Liver (tissue), 8 donors: ENCODE measurements at regions not wholly inside any gene's neighbourhood (a gene's known extent, or its start where the extent isn't known, plus 50 kb on each side); places are given as distances from the start of the nearest gene placed in this dataset.

Source experiments
- DNase-seq: peaks from one replicate; pipeline ENCODE4 v3.0.0-alpha.2; 2017; ENCODE audit warnings: low spot score
- H3K27ac ChIP-seq, 2 donors: one replicate each; pipeline ENCODE4 v1.7.0; 2013; ENCODE audit warnings: inconsistent platforms in 2 of 2, low read length in 2 of 2, control low read depth in 1 of 2, low read depth in 1 of 2, mild to moderate bottlenecking in 1 of 2
- H3K27me3 ChIP-seq, 4 donors: one replicate each; pipeline versions ENCODE4 v1.6.1 to v1.7.0; 2013; ENCODE audit warnings: low read length in 3 of 4, inconsistent platforms in 1 of 4, mild to moderate bottlenecking in 1 of 4, moderate library complexity in 1 of 4; ENCODE audit not compliant: control insufficient read depth in 4 of 4, insufficient read depth in 4 of 4
- H3K36me3 ChIP-seq, 4 donors: one replicate each; pipeline versions ENCODE4 v1.6.1 to v1.7.0; 2013; ENCODE audit warnings: low read length in 3 of 4, mild to moderate bottlenecking in 3 of 4, low read depth in 1 of 4, moderate library complexity in 1 of 4; ENCODE audit not compliant: control insufficient read depth in 4 of 4, insufficient read depth in 3 of 4
- H3K4me1 ChIP-seq, 4 donors: one replicate each; pipeline versions ENCODE4 v1.6.1 to v1.7.0; 2013; ENCODE audit warnings: low read length in 3 of 4, mild to moderate bottlenecking in 3 of 4, moderate library complexity in 1 of 4; ENCODE audit not compliant: control insufficient read depth in 4 of 4, insufficient read depth in 4 of 4
- H3K4me3 ChIP-seq, 3 donors: one replicate each; pipeline versions ENCODE4 v1.6.1 to v1.7.0; 2013; ENCODE audit warnings: low read length in 3 of 3, control low read depth in 1 of 3, low read depth in 1 of 3, mild to moderate bottlenecking in 1 of 3
- H3K9ac ChIP-seq, 2 donors: one replicate each; pipeline ENCODE4 v1.7.0; 2013; ENCODE audit warnings: low read length in 2 of 2, mild to moderate bottlenecking in 2 of 2, moderate library complexity in 2 of 2, control low read depth in 1 of 2, low read depth in 1 of 2
- H3K9me3 ChIP-seq, 4 donors: one replicate each; pipeline versions ENCODE4 v1.6.1 to v1.7.0; 2013; ENCODE audit warnings: low read length in 3 of 4; ENCODE audit not compliant: control insufficient read depth in 4 of 4
- ATF3 ChIP-seq: IDR thresholded peaks from 2 replicates; pipeline ENCODE4 v1.6.1; 2016; ENCODE audit warnings: antibody characterized with exemption
- CTCF ChIP-seq: fragments of 150-350 bp; IDR thresholded peaks from 2 replicates; pipeline ENCODE4 v1.5.1; 2017; ENCODE audit warnings: improper control_type of control experiment, low read depth, low read length; ENCODE audit not compliant: missing input control
- EGR1 ChIP-seq, 2 donors: IDR thresholded peaks; 2 replicates each; pipeline ENCODE4 v1.6.1; 2016 to 2018; ENCODE audit warnings: antibody characterized with exemption in 2 of 2, low read depth in 2 of 2
- FOXA1 ChIP-seq: IDR thresholded peaks from 2 replicates; pipeline ENCODE4 v1.6.1; 2016; ENCODE audit warnings: antibody characterized with exemption
- FOXA2 ChIP-seq: IDR thresholded peaks from 2 replicates; pipeline ENCODE4 v1.6.1; 2016; ENCODE audit warnings: antibody characterized with exemption
- GABPA ChIP-seq, 2 donors: IDR thresholded peaks in 1 of 2; conservative IDR thresholded peaks in 1 of 2; 2 replicates each; pipeline ENCODE4 v1.6.1; 2016; ENCODE audit warnings: antibody characterized with exemption in 2 of 2, mild to moderate bottlenecking in 1 of 2, moderate library complexity in 1 of 2
- HNF4A ChIP-seq, 2 donors: conservative IDR thresholded peaks; 2 replicates each; pipeline ENCODE4 v1.6.1; 2016; ENCODE audit warnings: antibody characterized with exemption in 2 of 2, mild to moderate bottlenecking in 2 of 2
- HNF4G ChIP-seq: IDR thresholded peaks from 2 replicates; pipeline ENCODE4 v1.6.1; 2016; ENCODE audit warnings: antibody characterized with exemption
- JUND ChIP-seq, 2 donors: IDR thresholded peaks; 2 replicates each; pipeline ENCODE4 v1.6.1; 2016; ENCODE audit warnings: antibody characterized with exemption in 2 of 2
- MAX ChIP-seq: IDR thresholded peaks from 2 replicates; pipeline ENCODE4 v1.6.1; 2016; ENCODE audit warnings: antibody characterized with exemption
- NR2F2 ChIP-seq: IDR thresholded peaks from 2 replicates; pipeline ENCODE4 v1.6.1; 2016; ENCODE audit warnings: antibody characterized with exemption
- RAD21 ChIP-seq, 2 donors: IDR thresholded peaks; 2 replicates each; pipeline ENCODE4 v1.6.1; 2016; ENCODE audit warnings: antibody characterized with exemption in 2 of 2, mild to moderate bottlenecking in 2 of 2
- REST ChIP-seq: IDR thresholded peaks from 2 replicates; pipeline ENCODE4 v1.6.1; 2016; ENCODE audit warnings: antibody characterized with exemption, mild to moderate bottlenecking
- RXRA ChIP-seq, 2 donors: IDR thresholded peaks; 2 replicates each; pipeline ENCODE4 v1.6.1; 2017 to 2018; ENCODE audit warnings: antibody characterized with exemption in 2 of 2, mild to moderate bottlenecking in 1 of 2
- SP1 ChIP-seq: IDR thresholded peaks from 2 replicates; pipeline ENCODE4 v1.6.1; 2018; ENCODE audit warnings: antibody characterized with exemption, mild to moderate bottlenecking
- TAF1 ChIP-seq: conservative IDR thresholded peaks from 2 replicates; pipeline ENCODE4 v1.6.1; 2016; ENCODE audit warnings: antibody characterized with exemption, mild to moderate bottlenecking
- YY1 ChIP-seq: IDR thresholded peaks from 2 replicates; pipeline ENCODE4 v1.6.1; 2016; ENCODE audit warnings: antibody characterized with exemption, mild to moderate bottlenecking
- ZBTB33 ChIP-seq: IDR thresholded peaks from 2 replicates; pipeline ENCODE4 v1.6.1; 2016; ENCODE audit warnings: antibody characterized with exemption
- WGBS: extraction: QIAGEN DNeasy Blood & Tissue Kit; methylation state at CpG from one replicate; pipeline ENCODE4 v1.1.7; 2013; 5-methylcytosine and 5-hydroxymethylcytosine counted together
- donor health status: healthy.
- donor health status: healthy.
- donor health status: healthy.
- donor health status: healthy.
- donor health status: healthy.

- no peak for TF ChIP-seq JUND (IDR thresholded peaks at IDR 0.05)
- TF ChIP-seq HNF4A (conservative IDR thresholded peaks at IDR 0.05): no peak
- TF ChIP-seq GABPA (IDR thresholded peaks at IDR 0.05 in 1 of 2, conservative IDR thresholded peaks at IDR 0.05 in 1 of 2): no peak
- no peak for TF ChIP-seq SP1
- TF ChIP-seq EGR1 (IDR thresholded peaks at IDR 0.05; ENCODE audit: low read depth in 2 of 2): no peak
- no peak for TF ChIP-seq NR2F2
- no peak for TF ChIP-seq HNF4G
- TF ChIP-seq YY1: no peak
- 63% methylated on average over 3 of the region's 3 CpGs for WGBS
- no peak for DNase-seq
- H3K4me3 ChIP-seq: no peak overlapping the region
- no peaks in the 10 kb centered on the region for H3K9me3 ChIP-seq
- no peaks in the 10 kb centered on the region for H3K36me3 ChIP-seq
- no peak overlapping the region for H3K27ac ChIP-seq
- no peaks in the 10 kb centered on the region for H3K4me1 ChIP-seq
- no peak overlapping the region for H3K9ac ChIP-seq
- H3K27me3 ChIP-seq: no peaks in the 10 kb centered on the region
Observed at GRCh38 chr9:28961623-28962022, 1388.3 kb upstream of the C9orf72 start.

- H3K27ac ChIP-seq: no peak overlapping the region
- H3K36me3 ChIP-seq: no peaks in the 10 kb centered on the region
- no peaks in the 10 kb centered on the region for H3K27me3 ChIP-seq
- H3K9me3 ChIP-seq: no peaks in the 10 kb centered on the region
- H3K4me3 ChIP-seq: no peak overlapping the region
- DNase-seq: no peak
- no peak for TF ChIP-seq HNF4A (conservative IDR thresholded peaks at IDR 0.05)
- no peak for TF ChIP-seq TAF1
- no peak for TF ChIP-seq MAX
- TF ChIP-seq FOXA2: no peak
- TF ChIP-seq GABPA (IDR thresholded peaks at IDR 0.05 in 1 of 2, conservative IDR thresholded peaks at IDR 0.05 in 1 of 2): no peak
- TF ChIP-seq REST: no peak
- no peak for TF ChIP-seq HNF4G
- no peak for TF ChIP-seq ATF3
- no peak for TF ChIP-seq ZBTB33
- TF ChIP-seq RAD21 (IDR thresholded peaks at IDR 0.05): no peak
- TF ChIP-seq JUND (IDR thresholded peaks at IDR 0.05): no peak
- no peak for TF ChIP-seq EGR1 (IDR thresholded peaks at IDR 0.05; ENCODE audit: low read depth in 2 of 2)
- TF ChIP-seq NR2F2: no peak
- TF ChIP-seq RXRA (IDR thresholded peaks at IDR 0.05): no peak
- no peak for TF ChIP-seq CTCF
- TF ChIP-seq SP1: no peak
- no peak for TF ChIP-seq FOXA1
- TF ChIP-seq YY1: no peak
- no peaks in the 10 kb centered on the region for H3K4me1 ChIP-seq
- no peak overlapping the region for H3K9ac ChIP-seq
Observed at GRCh38 chr9:28967226-28967625, 1393.9 kb upstream of the C9orf72 start.
